Renal cortex interstitium (tissue), 11 donors: ENCODE measurements at regions not wholly inside any gene's neighbourhood (a gene's known extent, or its start where the extent isn't known, plus 50 kb on each side); places are given as distances from the start of the nearest gene placed in this dataset.
"Not testable (repeated sequence)": the region's sequence is repeated elsewhere in the genome, so short reads cannot be mapped to it uniquely, and the experiment has no call there.

ENCODE experiments used
- DNase-seq, 11 donors: peaks; one replicate each; pipeline ENCODE4 v3.0.0-alpha.2; 2013; ENCODE audit warnings: low read depth in 9 of 11, low spot score in 4 of 11; ENCODE audit errors: extremely low read depth in 1 of 11

- DNase-seq = no peak
These were observed 59.7 kb downstream of the TEX35 start for GRCh38 chr1:178572604-178573003.

- DNase-seq = no peak
These were observed 60.4 kb downstream of the TEX35 start for GRCh38 chr1:178573330-178573729.

GRCh38 chr1:178574345-178574744, 61.4 kb downstream of the TEX35 start:
- DNase-seq = no peak

GRCh38 chr1:178575611-178576361, 62.9 kb downstream of the TEX35 start:
- peak in 5 of 11 donors; percentile 13 to 39 (median 21) for DNase-seq

GRCh38 chr1:178576841-178577240, 63.9 kb downstream of the TEX35 start:
- DNase-seq = no peak

GRCh38 chr1:178577882-178578281, 65.0 kb downstream of the TEX35 start:
- DNase-seq = no peak

- no peak for DNase-seq
These were observed 65.6 kb downstream of the TEX35 start for GRCh38 chr1:178578541-178578940.

GRCh38 chr1:178579095-178579494, 66.2 kb downstream of the TEX35 start:
- DNase-seq = no peak

- no peak for DNase-seq
These were observed 66.7 kb downstream of the TEX35 start for GRCh38 chr1:178579562-178579961.

GRCh38 chr1:178580096-178580495, 67.2 kb downstream of the TEX35 start:
- no peak for DNase-seq

- DNase-seq = no peak
These were observed 68.0 kb downstream of the TEX35 start for GRCh38 chr1:178580876-178581275.

- peak in 7 of 11 donors; percentile 25 to 59 (median 38) for DNase-seq
These were observed 68.7 kb downstream of the TEX35 start for GRCh38 chr1:178581351-178582303.

- no peak for DNase-seq
These were observed 74.2 kb downstream of the TEX35 start for GRCh38 chr1:178587096-178587495.

GRCh38 chr1:178587975-178588374, 75.1 kb downstream of the TEX35 start:
- no peak for DNase-seq

GRCh38 chr1:178589042-178589441, 76.1 kb downstream of the TEX35 start:
- not testable (repeated sequence) for DNase-seq

- not testable (repeated sequence) for DNase-seq
These were observed 78.9 kb downstream of the TEX35 start for GRCh38 chr1:178591811-178592210.

GRCh38 chr1:178593515-178593914, 80.6 kb downstream of the TEX35 start:
- no peak for DNase-seq

GRCh38 chr1:178594133-178594532, 81.2 kb downstream of the TEX35 start:
- DNase-seq = no peak

- DNase-seq = no peak
These were observed 82.6 kb downstream of the TEX35 start for GRCh38 chr1:178595491-178595890.

GRCh38 chr1:178599087-178599486, 86.2 kb downstream of the TEX35 start:
- DNase-seq = no peak
